Lower leg skin (tissue), 4 donors: ENCODE measurements at regions not wholly inside any gene's neighbourhood (a gene's known extent, or its start where the extent isn't known, plus 50 kb on each side); places are given as distances from the start of the nearest gene placed in this dataset.

ENCODE experiments used
- DNase-seq, 2 donors: peaks; one replicate each; pipeline ENCODE4 v3.0.0-alpha.2; 2019; ENCODE audit warnings: low spot score in 2 of 2
- H3K4me3 ChIP-seq: fragments of 200-600 bp; sonication (generic); 2 replicates; pipeline ENCODE4 v1.5.1; 2017; ENCODE audit warnings: mild to moderate bottlenecking, low read depth; ENCODE audit not compliant: poor library complexity, severe bottlenecking
- CTCF ChIP-seq, 3 donors: fragments of 450-650 bp; IDR thresholded peaks; one replicate each; pipeline ENCODE4 v1.5.1; 2016; ENCODE audit warnings: antibody characterized with exemption in 3 of 3, mild to moderate bottlenecking in 3 of 3, moderate library complexity in 2 of 3
- POLR2A ChIP-seq, 2 donors: fragments of 450-650 bp; IDR thresholded peaks; one replicate each; pipeline ENCODE4 v1.6.1; 2016 to 2017; ENCODE audit warnings: antibody characterized with exemption in 2 of 2, mild to moderate bottlenecking in 1 of 2, moderate library complexity in 1 of 2
- WGBS, 2 donors: methylation state at CpG; one replicate each; pipeline ENCODE4 v1.1.5; 2018; 5-methylcytosine and 5-hydroxymethylcytosine counted together
- intact Hi-C: fragments of 100-400 bp; cut with DNase I; formaldehyde crosslinking; loops from one replicate; pipeline ENCODE4 v1.15.0; 2023; ENCODE audit warnings: low total_unique reads

DNA sequence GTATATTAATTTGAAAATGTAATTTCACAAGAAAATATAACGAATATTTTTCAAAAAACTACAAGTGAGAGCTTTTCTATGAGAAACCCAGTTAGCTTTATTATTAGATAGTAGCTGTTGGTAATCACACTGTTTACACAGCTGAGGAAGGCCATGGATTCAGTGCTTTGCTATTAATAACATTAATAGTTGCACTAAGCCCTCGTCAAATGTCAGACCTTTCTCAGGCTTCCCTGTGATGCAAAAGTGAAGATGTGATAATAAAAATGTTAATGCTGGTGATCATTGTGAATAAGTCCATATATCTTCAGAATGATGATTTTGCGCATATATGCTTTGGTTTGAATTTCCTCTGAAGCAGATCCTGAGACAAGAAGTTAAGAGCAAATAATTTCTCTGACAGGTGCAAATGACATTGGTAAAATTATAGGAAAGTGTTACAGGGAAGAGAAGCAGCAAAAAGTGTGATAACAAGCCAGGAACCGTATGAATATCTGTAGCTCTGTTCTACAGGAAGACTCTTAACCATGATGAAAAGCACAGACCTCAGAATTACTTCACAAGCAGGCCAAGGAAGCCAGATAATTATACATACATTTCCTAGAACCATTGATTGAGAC is 56.5 kb upstream of the CNTN6 start:
- DNase-seq = no peak
- intact Hi-C loops = no loop called here
- TF ChIP-seq CTCF (IDR thresholded peaks at IDR 0.05) = no peak
- TF ChIP-seq POLR2A (IDR thresholded peaks at IDR 0.05) = no peak
- 64 to 75% methylated on average over 4 of the region's 4 CpGs for WGBS, 2 donors
- H3K4me3 ChIP-seq = no peak overlapping the region

DNA sequence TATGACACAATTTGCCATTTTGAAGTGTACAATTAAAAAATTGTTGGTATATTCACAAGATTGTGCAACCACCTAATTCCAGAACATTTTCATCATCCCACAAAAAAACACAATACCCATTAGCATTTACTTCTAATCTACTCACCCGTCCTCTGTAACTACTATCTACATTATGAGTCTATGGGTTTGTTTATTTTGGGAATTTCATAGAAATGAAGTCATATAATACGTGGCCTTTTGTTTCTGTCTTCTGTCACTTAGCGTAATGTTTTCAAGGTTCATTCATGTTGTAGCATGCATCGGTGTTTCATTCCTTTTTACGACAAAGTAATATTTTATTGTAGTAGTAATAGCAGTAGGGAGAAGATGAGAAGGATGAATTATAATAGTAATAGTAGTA is 55.2 kb upstream of the CNTN6 start:
- TF ChIP-seq POLR2A (IDR thresholded peaks at IDR 0.05) = no peak
- no peak for TF ChIP-seq CTCF (IDR thresholded peaks at IDR 0.05)
- no peak for DNase-seq
- no peak overlapping the region for H3K4me3 ChIP-seq
- 87 to 93% methylated on average over 5 of the region's 5 CpGs for WGBS, 2 donors
- intact Hi-C loops = no loop called here
